ENCODE measurements at regions not wholly inside any gene's neighbourhood (a gene's known extent, or its start where the extent isn't known, plus 50 kb on each side); places are given as distances from the start of the nearest gene placed in this dataset.

DNA sequence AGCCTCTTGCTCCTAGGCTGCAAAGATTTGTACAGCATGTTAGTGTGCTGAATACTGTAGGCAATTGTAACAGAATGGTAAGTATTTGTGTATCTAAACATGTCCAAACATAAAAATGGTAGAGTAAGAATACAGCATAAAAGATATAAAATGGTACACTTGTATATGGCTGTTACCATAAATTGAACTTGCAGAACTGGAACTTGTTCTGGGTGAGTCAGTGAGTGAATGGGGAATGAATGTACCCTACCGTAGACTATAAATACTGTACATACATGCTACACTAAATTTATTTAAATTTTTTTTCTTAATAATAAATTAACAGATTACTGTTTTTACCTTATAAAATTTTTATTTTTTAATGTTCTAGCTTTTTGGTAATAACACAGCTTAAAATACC is 858.7 kb downstream of the ROBO2 start:
- Mint-ChIP-seq H3K27me3 (ENCODE audit: low read depth) (no peaks in the 10 kb centered on the region), H3K4me1 (ENCODE audit: low read depth) (no peaks in the 10 kb centered on the region), H3K27ac (no peak overlapping the region), H3K4me3 (no peak overlapping the region), H3K9me3 (peaks cover 43% of the 10 kb centered on the region), H3K36me3 (ENCODE audit: low read depth) (no peaks in the 10 kb centered on the region)
- DNase-seq (ENCODE audit: low spot score) = no peak

- Mint-ChIP-seq H3K27me3 (ENCODE audit: low read depth) (no peaks in the 10 kb centered on the region), H3K4me3 (no peak overlapping the region), H3K9me3 (peaks cover 48% of the 10 kb centered on the region), H3K27ac (no peak overlapping the region), H3K4me1 (ENCODE audit: low read depth) (no peaks in the 10 kb centered on the region), H3K36me3 (ENCODE audit: low read depth) (no peaks in the 10 kb centered on the region)
- DNase-seq (ENCODE audit: low spot score) = no peak
Observed at GRCh38 chr3:77902675-77903074, 862.8 kb downstream of the ROBO2 start.

DNA sequence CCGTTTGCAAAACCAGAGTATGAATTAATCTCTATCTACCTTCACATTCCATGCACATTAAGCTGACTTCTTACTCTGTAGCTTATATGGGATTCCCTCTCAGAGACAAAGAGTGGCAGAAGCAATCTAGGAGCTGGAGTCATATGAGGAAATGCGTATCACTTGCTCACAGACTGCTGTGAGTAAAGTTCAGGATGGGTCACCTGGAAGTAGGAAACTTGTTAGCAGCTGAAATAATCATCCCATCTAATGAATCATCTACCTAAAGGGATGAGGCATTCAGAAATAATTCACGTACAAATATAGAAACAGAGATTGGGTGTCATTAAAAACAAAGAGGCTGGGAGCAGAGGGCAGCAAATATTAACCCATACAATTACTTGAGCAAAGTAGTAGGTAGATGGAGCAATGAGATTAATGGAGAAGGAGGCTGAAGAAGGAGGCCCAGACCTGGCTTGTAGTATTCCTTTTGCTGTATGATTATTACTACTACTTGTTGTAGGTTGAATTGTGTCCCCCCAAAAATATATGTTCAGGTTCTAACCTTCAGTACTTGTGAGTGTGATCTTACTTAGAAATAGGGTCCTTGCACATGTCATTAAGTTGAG is 866.3 kb downstream of the ROBO2 start:
- Mint-ChIP-seq H3K27me3 (ENCODE audit: low read depth) (no peaks in the 10 kb centered on the region), H3K36me3 (ENCODE audit: low read depth) (no peaks in the 10 kb centered on the region), H3K4me3 (no peak overlapping the region), H3K9me3 (peaks cover 42% of the 10 kb centered on the region), H3K27ac (no peak overlapping the region), H3K4me1 (ENCODE audit: low read depth) (no peaks in the 10 kb centered on the region)
- no peak for DNase-seq (ENCODE audit: low spot score)

- DNase-seq (ENCODE audit: low spot score) = no peak
- Mint-ChIP-seq H3K27me3 (ENCODE audit: low read depth) (no peaks in the 10 kb centered on the region), H3K4me1 (ENCODE audit: low read depth) (no peaks in the 10 kb centered on the region), H3K9me3 (peaks cover 25% of the 10 kb centered on the region), H3K27ac (no peak overlapping the region), H3K36me3 (ENCODE audit: low read depth) (no peaks in the 10 kb centered on the region), H3K4me3 (no peak overlapping the region)
Observed at GRCh38 chr3:77913524-77914174, 873.8 kb downstream of the ROBO2 start.

DNA sequence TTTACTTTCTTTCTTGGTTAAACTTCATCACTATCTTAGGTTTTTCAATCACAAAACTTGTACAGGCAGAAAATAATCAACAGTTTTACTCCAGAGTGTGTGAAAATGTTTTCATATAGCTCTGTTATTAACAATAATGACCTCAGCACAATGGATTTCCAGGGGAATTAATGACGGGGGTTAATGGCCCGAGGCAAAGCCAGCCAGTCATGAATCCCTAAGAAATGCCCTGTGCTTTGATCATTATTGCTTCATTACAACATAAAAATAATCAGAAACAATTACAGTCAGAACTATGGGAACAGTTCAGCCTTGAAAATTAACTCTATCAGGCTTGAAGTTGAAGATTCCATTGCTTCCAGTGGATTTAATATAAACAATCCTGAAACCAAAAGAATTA is 875.4 kb downstream of the ROBO2 start:
- no peaks in the 10 kb centered on the region for H3K27me3 Mint-ChIP-seq (ENCODE audit: low read depth)
- H3K27ac Mint-ChIP-seq = no peak overlapping the region
- DNase-seq (ENCODE audit: low spot score) = no peak
- H3K9me3 Mint-ChIP-seq = peaks cover 34% of the 10 kb centered on the region
- H3K4me1 Mint-ChIP-seq (ENCODE audit: low read depth) = no peaks in the 10 kb centered on the region
- no peaks in the 10 kb centered on the region for H3K36me3 Mint-ChIP-seq (ENCODE audit: low read depth)
- H3K4me3 Mint-ChIP-seq = no peak overlapping the region

- H3K4me1 Mint-ChIP-seq (ENCODE audit: low read depth) = no peaks in the 10 kb centered on the region
- no peaks in the 10 kb centered on the region for H3K36me3 Mint-ChIP-seq (ENCODE audit: low read depth)
Observed at GRCh38 chr3:77917225-77917624, 877.3 kb downstream of the ROBO2 start.

DNA sequence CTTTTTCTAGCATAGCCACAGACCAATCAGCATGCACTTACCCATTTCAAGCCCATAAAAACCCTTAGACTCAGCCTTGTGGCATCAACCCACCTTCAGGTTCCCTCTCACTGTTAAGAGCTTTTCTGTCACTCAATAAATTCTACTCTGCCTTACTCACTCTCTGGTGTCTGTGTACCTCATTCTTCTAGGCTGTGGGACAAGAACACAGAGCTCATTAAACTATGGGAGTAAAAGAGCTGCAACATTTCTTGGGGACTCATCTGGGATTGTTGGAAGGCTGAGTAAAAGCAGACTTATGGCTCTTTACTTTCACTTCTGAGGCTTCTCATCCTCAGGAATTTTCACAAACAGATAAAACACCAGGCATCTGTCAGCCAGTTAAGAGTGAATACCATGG is 879.3 kb downstream of the ROBO2 start:
- no peak for DNase-seq (ENCODE audit: low spot score)
- Mint-ChIP-seq H3K9me3 (peaks cover 42% of the 10 kb centered on the region), H3K4me3 (no peak overlapping the region), H3K36me3 (ENCODE audit: low read depth) (no peaks in the 10 kb centered on the region), H3K4me1 (ENCODE audit: low read depth) (no peaks in the 10 kb centered on the region), H3K27ac (no peak overlapping the region), H3K27me3 (ENCODE audit: low read depth) (no peaks in the 10 kb centered on the region)

More at GRCh38 chr3:77917225-77917624, 877.3 kb downstream of the ROBO2 start:
- Mint-ChIP-seq H3K4me3 (no peak overlapping the region), H3K27me3 (ENCODE audit: low read depth) (no peaks in the 10 kb centered on the region), H3K9me3 (peaks cover 35% of the 10 kb centered on the region), H3K27ac (no peak overlapping the region)
- no peak for DNase-seq (ENCODE audit: low spot score)

- Mint-ChIP-seq H3K4me3 (no peak overlapping the region), H3K4me1 (ENCODE audit: low read depth) (no peaks in the 10 kb centered on the region), H3K9me3 (peaks cover 46% of the 10 kb centered on the region), H3K36me3 (ENCODE audit: low read depth) (no peaks in the 10 kb centered on the region), H3K27ac (no peak overlapping the region), H3K27me3 (ENCODE audit: low read depth) (no peaks in the 10 kb centered on the region)
- no peak for DNase-seq (ENCODE audit: low spot score)
Observed at GRCh38 chr3:77931255-77932009, 891.5 kb downstream of the ROBO2 start.

GRCh38 chr3:77932926-77933325 is 893.0 kb downstream of the ROBO2 start:
- no peak overlapping the region for H3K4me3 Mint-ChIP-seq
- H3K27ac Mint-ChIP-seq = no peak overlapping the region
- no peaks in the 10 kb centered on the region for H3K36me3 Mint-ChIP-seq (ENCODE audit: low read depth)
- H3K9me3 Mint-ChIP-seq = peaks cover 43% of the 10 kb centered on the region
- no peaks in the 10 kb centered on the region for H3K4me1 Mint-ChIP-seq (ENCODE audit: low read depth)
- no peak for DNase-seq (ENCODE audit: low spot score)
- H3K27me3 Mint-ChIP-seq (ENCODE audit: low read depth) = no peaks in the 10 kb centered on the region

DNA sequence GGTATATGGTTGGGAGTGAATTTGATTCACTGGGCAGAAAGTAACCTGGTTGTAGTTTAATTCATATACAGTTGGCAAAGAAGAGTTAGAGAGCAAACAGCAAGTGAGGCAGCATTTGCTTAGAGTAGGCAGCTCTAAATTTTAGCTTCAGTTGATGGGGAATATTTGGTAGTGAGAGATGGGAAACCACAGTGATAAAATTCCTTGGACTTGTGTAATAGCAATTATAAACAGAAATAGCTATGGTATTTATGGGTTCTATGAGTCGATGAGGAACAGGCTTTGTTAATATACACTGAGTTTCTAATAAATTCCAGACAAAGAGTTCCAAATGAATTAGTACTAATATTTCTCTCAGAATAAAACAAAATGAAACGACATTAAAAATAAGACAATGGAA is 894.0 kb downstream of the ROBO2 start:
- H3K36me3 Mint-ChIP-seq (ENCODE audit: low read depth) = no peaks in the 10 kb centered on the region
- no peaks in the 10 kb centered on the region for H3K27me3 Mint-ChIP-seq (ENCODE audit: low read depth)
- H3K27ac Mint-ChIP-seq = no peak overlapping the region
- H3K9me3 Mint-ChIP-seq = peaks cover 49% of the 10 kb centered on the region
- no peak for DNase-seq (ENCODE audit: low spot score)
- H3K4me3 Mint-ChIP-seq = no peak overlapping the region
- H3K4me1 Mint-ChIP-seq (ENCODE audit: low read depth) = no peaks in the 10 kb centered on the region

- DNase-seq (ENCODE audit: low spot score) = no peak
- H3K9me3 Mint-ChIP-seq = peaks cover 44% of the 10 kb centered on the region
- H3K27me3 Mint-ChIP-seq (ENCODE audit: low read depth) = no peaks in the 10 kb centered on the region
- no peaks in the 10 kb centered on the region for H3K4me1 Mint-ChIP-seq (ENCODE audit: low read depth)
- H3K4me3 Mint-ChIP-seq = no peak overlapping the region
- H3K36me3 Mint-ChIP-seq (ENCODE audit: low read depth) = no peaks in the 10 kb centered on the region
- no peak overlapping the region for H3K27ac Mint-ChIP-seq
Observed at GRCh38 chr3:77935418-77935817, 895.5 kb downstream of the ROBO2 start.

DNA sequence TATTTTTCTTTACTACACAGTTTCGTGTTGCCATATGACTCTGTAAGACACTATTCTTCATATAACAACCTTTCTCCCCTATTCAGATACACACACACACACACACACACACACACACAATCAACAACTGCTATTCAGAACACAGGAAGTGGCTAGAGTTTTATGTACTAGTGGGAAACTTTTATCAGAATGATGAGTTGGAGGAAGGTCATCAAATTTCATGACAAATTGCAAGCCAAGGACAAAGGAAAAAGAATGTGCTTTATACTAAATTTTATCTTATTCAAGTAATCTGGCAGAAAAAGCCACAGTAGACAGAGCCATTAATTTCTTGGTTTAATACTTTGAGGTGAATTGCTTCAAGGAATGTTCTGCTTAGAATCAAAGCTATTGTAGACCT is 899.8 kb downstream of the ROBO2 start:
- Mint-ChIP-seq H3K36me3 (ENCODE audit: low read depth) (no peaks in the 10 kb centered on the region), H3K27me3 (ENCODE audit: low read depth) (no peaks in the 10 kb centered on the region)

GRCh38 chr3:77943598-77943997 is 903.7 kb downstream of the ROBO2 start:
- Mint-ChIP-seq H3K27me3 (ENCODE audit: low read depth) (no peaks in the 10 kb centered on the region), H3K9me3 (peaks cover 14% of the 10 kb centered on the region), H3K27ac (no peak overlapping the region), H3K4me3 (no peak overlapping the region), H3K4me1 (ENCODE audit: low read depth) (no peaks in the 10 kb centered on the region), H3K36me3 (ENCODE audit: low read depth) (no peaks in the 10 kb centered on the region)
- no peak for DNase-seq (ENCODE audit: low spot score)

More for the DNA sequence above, 899.8 kb downstream of the ROBO2 start:
- no peak overlapping the region for H3K4me3 Mint-ChIP-seq
- DNase-seq (ENCODE audit: low spot score) = no peak
- H3K9me3 Mint-ChIP-seq = peaks cover 22% of the 10 kb centered on the region
- no peaks in the 10 kb centered on the region for H3K4me1 Mint-ChIP-seq (ENCODE audit: low read depth)
- H3K27ac Mint-ChIP-seq = no peak overlapping the region

DNA sequence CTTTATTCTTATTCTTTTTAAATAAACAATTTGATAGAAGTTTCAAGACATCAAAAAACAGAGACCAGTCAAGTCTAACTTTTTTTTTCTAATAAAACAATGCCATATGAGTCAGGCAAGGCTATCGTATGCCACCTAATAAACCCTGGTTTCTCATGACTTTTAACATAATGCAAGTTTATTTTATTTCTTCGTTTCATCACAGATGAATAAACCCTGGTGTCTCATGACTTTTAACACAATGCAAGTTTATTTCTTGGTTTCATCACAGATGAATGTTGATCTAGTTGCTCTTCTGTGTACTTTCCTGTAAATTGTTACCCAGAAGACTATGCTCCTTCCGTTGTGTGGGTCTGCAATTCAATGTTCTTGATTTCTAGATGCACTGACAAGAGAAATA is 905.4 kb downstream of the ROBO2 start:
- no peak overlapping the region for H3K27ac Mint-ChIP-seq
- no peak overlapping the region for H3K4me3 Mint-ChIP-seq

More for the DNA sequence above, 905.4 kb downstream of the ROBO2 start:
- no peak for DNase-seq (ENCODE audit: low spot score)
- Mint-ChIP-seq H3K36me3 (ENCODE audit: low read depth) (no peaks in the 10 kb centered on the region), H3K27me3 (ENCODE audit: low read depth) (no peaks in the 10 kb centered on the region), H3K4me1 (ENCODE audit: low read depth) (no peaks in the 10 kb centered on the region), H3K9me3 (peaks cover 22% of the 10 kb centered on the region)
